ENCODE measurements at regions not wholly inside any gene's neighbourhood (a gene's known extent, or its start where the extent isn't known, plus 50 kb on each side); places are given as distances from the start of the nearest gene placed in this dataset.

- ChIA-PET CTCF (no interaction called here), POLR2A (ENCODE audit: unreplicated experiment) (no interaction called here)
- H3K4me2 ChIP-seq (ENCODE audit: low read length): no peak overlapping the region
- H3F3A ChIP-seq (ENCODE audit: low read length, unreplicated experiment): no peaks in the 10 kb centered on the region
- H3K9me3 ChIP-seq (ENCODE audit: low read length): no peaks in the 10 kb centered on the region
- no peak overlapping the region for H3K4me3 ChIP-seq (ENCODE audit: low read length)
- H2AFZ ChIP-seq (ENCODE audit: low read length): no peak overlapping the region
- BruUV-seq (replicated peaks): no TSS peak
- DNase-seq (no peak), ATAC-seq (no peak)
- H3K36me3 ChIP-seq (ENCODE audit: low read depth, low read length): no peaks in the 10 kb centered on the region
- no peaks in the 10 kb centered on the region for H3K79me2 ChIP-seq (ENCODE audit: low read length)
- H3K4me1 ChIP-seq (ENCODE audit: insufficient read depth, low read length): no peaks in the 10 kb centered on the region
- no peaks in the 10 kb centered on the region for H3K27me3 ChIP-seq (ENCODE audit: low read length)
- H4K20me1 ChIP-seq (ENCODE audit: low read length): no peaks in the 10 kb centered on the region
- intact Hi-C loops (cut with micrococcal nuclease): no loop called here
- H3K9me2 ChIP-seq (replicated peaks; ENCODE audit: low read length): no peaks in the 10 kb centered on the region
- H3K9ac ChIP-seq (ENCODE audit: low read length): no peak overlapping the region
- no peak overlapping the region for H3K27ac ChIP-seq (ENCODE audit: low read length)
- TF ChIP-seq EZH2 (IDR thresholded peaks at IDR 0.05; ENCODE audit: low read length, unreplicated experiment): no peak
- TF ChIP-seq CTCF (conservative IDR thresholded peaks at IDR 0.05; ENCODE audit: low read depth, low read length): no peak
- TF ChIP-seq EZH2phosphoT487 (IDR thresholded peaks at IDR 0.05; ENCODE audit: borderline replicate concordance, low read length): no peak
These were observed 197.8 kb upstream of the NR4A3 start for GRCh38 chr9:99623780-99624364.

- Histone ChIP-seq H3K9ac (ENCODE audit: low read length) (no peak overlapping the region), H3K4me2 (ENCODE audit: low read length) (no peak overlapping the region), H3K9me2 (replicated peaks; ENCODE audit: low read length) (no peaks in the 10 kb centered on the region), H3K79me2 (ENCODE audit: low read length) (no peaks in the 10 kb centered on the region), H4K20me1 (ENCODE audit: low read length) (no peaks in the 10 kb centered on the region), H3F3A (ENCODE audit: low read length, unreplicated experiment) (no peaks in the 10 kb centered on the region), H3K4me1 (ENCODE audit: insufficient read depth, low read length) (no peaks in the 10 kb centered on the region), H3K27me3 (ENCODE audit: low read length) (0 out of 2 replicates have a peak, but pooled peaks cover 5% of the 10 kb centered on the region), H3K27ac (ENCODE audit: low read length) (no peak overlapping the region), H3K4me3 (ENCODE audit: low read length) (no peak overlapping the region), H2AFZ (ENCODE audit: low read length) (no peak overlapping the region), H3K9me3 (ENCODE audit: low read length) (no peaks in the 10 kb centered on the region), H3K36me3 (ENCODE audit: low read depth, low read length) (no peaks in the 10 kb centered on the region)
- ChIA-PET CTCF (no interaction called here), POLR2A (ENCODE audit: unreplicated experiment) (no interaction called here)
- no peak for DNase-seq
- intact Hi-C loops (cut with micrococcal nuclease): no loop called here
- BruUV-seq (replicated peaks): no TSS peak
- no peak for ATAC-seq
- no peak for TF ChIP-seq EZH2phosphoT487 (IDR thresholded peaks at IDR 0.05; ENCODE audit: borderline replicate concordance, low read length)
- no peak for TF ChIP-seq CTCF (conservative IDR thresholded peaks at IDR 0.05; ENCODE audit: low read depth, low read length)
- TF ChIP-seq EZH2 (IDR thresholded peaks at IDR 0.05; ENCODE audit: low read length, unreplicated experiment): no peak
These were observed 197.0 kb upstream of the NR4A3 start for GRCh38 chr9:99624499-99625233.

- no peaks in the 10 kb centered on the region for H3K79me2 ChIP-seq (ENCODE audit: low read length)
- TF ChIP-seq EZH2phosphoT487 (IDR thresholded peaks at IDR 0.05; ENCODE audit: borderline replicate concordance, low read length): no peak
- no peak for TF ChIP-seq EZH2 (IDR thresholded peaks at IDR 0.05; ENCODE audit: low read length, unreplicated experiment)
- no peak for TF ChIP-seq CTCF (conservative IDR thresholded peaks at IDR 0.05; ENCODE audit: low read depth, low read length)
- H3K4me3 ChIP-seq (ENCODE audit: low read length): no peak overlapping the region
- ChIA-PET POLR2A (ENCODE audit: unreplicated experiment) (no interaction called here), CTCF (no interaction called here)
- H3K36me3 ChIP-seq (ENCODE audit: low read depth, low read length): no peaks in the 10 kb centered on the region
- H2AFZ ChIP-seq (ENCODE audit: low read length): no peak overlapping the region
- intact Hi-C loops (cut with micrococcal nuclease): no loop called here
- H3K27ac ChIP-seq (ENCODE audit: low read length): no peak overlapping the region
- H4K20me1 ChIP-seq (ENCODE audit: low read length): no peaks in the 10 kb centered on the region
- no TSS peak for BruUV-seq (replicated peaks)
- no peaks in the 10 kb centered on the region for H3K4me1 ChIP-seq (ENCODE audit: insufficient read depth, low read length)
- no peak overlapping the region for H3K9ac ChIP-seq (ENCODE audit: low read length)
- H3K9me2 ChIP-seq (replicated peaks; ENCODE audit: low read length): no peaks in the 10 kb centered on the region
- DNase-seq (no peak), ATAC-seq (no peak)
- H3K4me2 ChIP-seq (ENCODE audit: low read length): no peak overlapping the region
- no peaks in the 10 kb centered on the region for H3K9me3 ChIP-seq (ENCODE audit: low read length)
- no peaks in the 10 kb centered on the region for H3F3A ChIP-seq (ENCODE audit: low read length, unreplicated experiment)
- 0 out of 2 replicates have a peak, but pooled peaks cover 6% of the 10 kb centered on the region for H3K27me3 ChIP-seq (ENCODE audit: low read length)
These were observed 195.3 kb upstream of the NR4A3 start for GRCh38 chr9:99626426-99626825.

Data from PC-3 (cell line).